GM19397 (cell line): ENCODE measurements at regions not wholly inside any gene's neighbourhood (a gene's known extent, or its start where the extent isn't known, plus 50 kb on each side); places are given as distances from the start of the nearest gene placed in this dataset.

Source experiments
- ATAC-seq: cut with Tn5 transposase; IDR thresholded peaks from one replicate; pipeline ENCODE4 v1.9.1; 2021; ENCODE audit warnings: mild to moderate bottlenecking, moderate library complexity; ENCODE audit not compliant: unreplicated experiment

- ATAC-seq = no peak
These were observed 154.3 kb upstream of the VSTM2B start for GRCh38 chr19:29371251-29372090.

- ATAC-seq = no peak
These were observed 153.7 kb upstream of the VSTM2B start for GRCh38 chr19:29372091-29372415.

- no peak for ATAC-seq
These were observed 153.3 kb upstream of the VSTM2B start for GRCh38 chr19:29372461-29372860.

- no peak for ATAC-seq
These were observed 152.6 kb upstream of the VSTM2B start for GRCh38 chr19:29372921-29373797.

- no peak for ATAC-seq
These were observed 150.2 kb upstream of the VSTM2B start for GRCh38 chr19:29375429-29376119.

GRCh38 chr19:29376855-29377354 is 148.9 kb upstream of the VSTM2B start:
- no peak for ATAC-seq

GRCh38 chr19:29378126-29378525 is 147.7 kb upstream of the VSTM2B start:
- no peak for ATAC-seq

GRCh38 chr19:29378543-29379080 is 147.2 kb upstream of the VSTM2B start:
- no peak for ATAC-seq

GRCh38 chr19:29379257-29380021 is 146.4 kb upstream of the VSTM2B start:
- no peak for ATAC-seq

- no peak for ATAC-seq
These were observed 145.2 kb upstream of the VSTM2B start for GRCh38 chr19:29380581-29380980.

GRCh38 chr19:29381353-29382203 is 144.2 kb upstream of the VSTM2B start:
- ATAC-seq = no peak

GRCh38 chr19:29383696-29384095 is 142.1 kb upstream of the VSTM2B start:
- ATAC-seq = no peak

GRCh38 chr19:29384656-29385055 is 141.1 kb upstream of the VSTM2B start:
- ATAC-seq = no peak

GRCh38 chr19:29385191-29385795 is 140.5 kb upstream of the VSTM2B start:
- ATAC-seq = no peak

GRCh38 chr19:29386970-29387369 is 138.8 kb upstream of the VSTM2B start:
- ATAC-seq = no peak

- ATAC-seq = no peak
These were observed 138.2 kb upstream of the VSTM2B start for GRCh38 chr19:29387586-29387985.

- ATAC-seq = no peak
These were observed 136.3 kb upstream of the VSTM2B start for GRCh38 chr19:29389495-29389894.

- no peak for ATAC-seq
These were observed 135.1 kb upstream of the VSTM2B start for GRCh38 chr19:29390742-29391141.

- ATAC-seq = no peak
These were observed 131.8 kb upstream of the VSTM2B start for GRCh38 chr19:29393915-29394460.
